T47D (cell line): ENCODE measurements at regions not wholly inside any gene's neighbourhood (a gene's known extent, or its start where the extent isn't known, plus 50 kb on each side); places are given as distances from the start of the nearest gene placed in this dataset.

ENCODE experiments used
- DNase-seq, 2 experiments: peaks; one replicate each; pipeline versions ENCODE4 v3.0.0 to v3.0.0-alpha.2; 2011 to 2012; ENCODE audit warnings: low read depth in 1 of 2, low spot score in 1 of 2
- JUND ChIP-seq: IDR thresholded peaks from 2 replicates; pipeline ENCODE4 v1.6.1; 2012; ENCODE audit warnings: low read depth
- in situ Hi-C: cut with HindIII; loops from 2 replicates; pipeline ENCODE4 v1.10.0; 2016; ENCODE audit warnings: low sequenced_read_pairs, low pct_unique_long_range_greater_than_20kb

DNA sequence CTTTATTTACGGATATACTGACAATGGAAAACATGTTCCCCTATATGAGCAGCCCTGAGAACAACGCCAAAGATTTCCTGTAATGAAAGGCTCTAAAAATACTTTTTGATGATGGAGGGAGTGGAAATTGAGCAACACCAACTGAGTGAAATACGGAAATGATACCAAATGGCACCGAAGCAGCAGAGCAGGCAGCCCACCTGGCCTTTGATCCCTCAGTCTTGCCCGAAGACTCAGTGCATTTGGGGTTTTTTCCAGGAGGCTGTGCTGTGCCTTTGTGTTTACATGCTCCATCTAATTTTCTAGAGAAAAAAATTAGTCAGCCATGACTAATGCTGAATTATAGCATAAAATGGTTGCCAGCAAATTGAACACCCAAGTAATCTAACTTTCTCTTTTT lies 169.9 kb upstream of the RBPJ start:
- in situ Hi-C loops, result no loop called here
- no peak for TF ChIP-seq JUND
- no peak for DNase-seq

DNA sequence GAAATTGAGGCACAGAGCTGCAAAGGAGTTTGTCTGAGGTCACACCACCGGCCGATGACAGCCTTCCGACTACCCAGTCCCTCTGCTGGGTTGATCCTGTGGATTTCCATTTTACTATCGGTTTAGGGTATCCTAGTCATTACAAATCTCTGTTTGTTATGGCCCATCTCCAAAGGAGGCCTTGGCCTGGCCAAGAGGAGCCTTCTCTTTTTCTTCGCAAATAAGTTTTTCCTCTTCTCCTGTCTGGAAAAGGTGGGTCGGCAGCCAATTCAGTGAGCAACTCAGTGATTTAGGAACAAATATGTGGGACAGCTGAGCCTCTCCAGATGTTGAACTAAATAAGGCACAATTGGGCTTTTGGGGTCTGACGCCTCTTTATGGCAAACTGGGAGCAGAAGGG lies 169.2 kb upstream of the RBPJ start:
- in situ Hi-C loops, result no loop called here

DNA sequence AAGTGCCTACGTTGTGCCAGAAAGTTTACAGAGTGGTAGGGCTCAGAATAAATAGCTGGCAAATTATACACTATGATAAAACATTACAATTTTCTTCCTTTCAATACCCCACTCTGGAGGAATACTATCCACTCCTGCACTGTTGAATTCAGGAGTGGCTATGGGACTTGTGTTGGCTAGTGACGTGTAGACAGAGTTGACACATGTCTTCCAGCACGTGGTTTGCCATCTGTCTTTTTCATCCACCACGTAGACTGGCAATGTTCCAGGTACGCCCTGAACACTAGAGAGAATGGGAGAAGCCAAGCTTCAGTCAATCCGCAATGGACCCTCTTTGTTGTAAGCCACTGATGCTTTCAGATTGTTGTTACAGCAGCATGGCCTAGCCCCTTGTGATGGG lies 168.8 kb upstream of the RBPJ start:
- in situ Hi-C loops, result no loop called here
- no peak for DNase-seq
- no peak for TF ChIP-seq JUND

More for the DNA sequence above, 169.2 kb upstream of the RBPJ start:
- DNase-seq, result no peak
- no peak for TF ChIP-seq JUND

DNA sequence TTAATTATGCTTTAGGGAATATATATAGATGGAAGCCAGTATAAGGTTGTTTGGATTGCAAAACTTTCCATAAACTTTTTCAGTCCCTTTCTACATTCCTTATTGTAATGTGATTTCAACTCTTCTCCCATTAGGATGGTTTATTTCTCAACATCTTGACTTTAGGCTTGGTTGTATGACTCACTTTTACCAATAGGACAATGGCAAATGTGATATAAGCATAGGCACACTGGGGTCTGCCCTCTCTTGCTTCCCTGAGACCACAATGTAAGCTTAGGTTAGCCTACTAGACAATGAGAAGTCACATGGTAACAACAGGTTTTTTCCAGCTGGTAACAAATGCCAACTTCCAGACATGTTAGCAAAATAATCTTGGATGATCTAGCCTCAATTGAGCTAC lies 163.3 kb upstream of the RBPJ start:
- DNase-seq, result no peak
- TF ChIP-seq JUND, result no peak
- in situ Hi-C loops, result no loop called here

DNA sequence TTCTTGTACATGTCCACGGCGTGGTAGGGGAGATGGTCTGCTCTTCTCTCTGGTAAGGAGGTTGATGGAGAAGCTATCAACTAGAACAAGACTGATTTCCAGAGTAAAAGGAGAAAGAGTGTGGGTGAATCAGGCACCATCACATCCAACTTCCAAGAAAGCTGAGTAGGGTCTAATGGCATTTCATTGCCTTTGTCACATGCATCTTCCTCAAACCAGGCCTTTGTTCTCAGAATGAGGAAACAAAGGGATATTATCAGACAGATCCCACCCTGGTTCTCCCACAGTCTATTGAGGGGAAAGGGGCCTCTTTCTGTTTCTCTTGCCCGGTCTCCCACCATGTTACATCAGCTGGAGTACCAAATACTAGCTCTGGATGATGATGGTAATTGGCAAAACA lies 160.2 kb upstream of the RBPJ start:
- TF ChIP-seq JUND, result no peak
- no peak for DNase-seq
- in situ Hi-C loops, result no loop called here

DNA sequence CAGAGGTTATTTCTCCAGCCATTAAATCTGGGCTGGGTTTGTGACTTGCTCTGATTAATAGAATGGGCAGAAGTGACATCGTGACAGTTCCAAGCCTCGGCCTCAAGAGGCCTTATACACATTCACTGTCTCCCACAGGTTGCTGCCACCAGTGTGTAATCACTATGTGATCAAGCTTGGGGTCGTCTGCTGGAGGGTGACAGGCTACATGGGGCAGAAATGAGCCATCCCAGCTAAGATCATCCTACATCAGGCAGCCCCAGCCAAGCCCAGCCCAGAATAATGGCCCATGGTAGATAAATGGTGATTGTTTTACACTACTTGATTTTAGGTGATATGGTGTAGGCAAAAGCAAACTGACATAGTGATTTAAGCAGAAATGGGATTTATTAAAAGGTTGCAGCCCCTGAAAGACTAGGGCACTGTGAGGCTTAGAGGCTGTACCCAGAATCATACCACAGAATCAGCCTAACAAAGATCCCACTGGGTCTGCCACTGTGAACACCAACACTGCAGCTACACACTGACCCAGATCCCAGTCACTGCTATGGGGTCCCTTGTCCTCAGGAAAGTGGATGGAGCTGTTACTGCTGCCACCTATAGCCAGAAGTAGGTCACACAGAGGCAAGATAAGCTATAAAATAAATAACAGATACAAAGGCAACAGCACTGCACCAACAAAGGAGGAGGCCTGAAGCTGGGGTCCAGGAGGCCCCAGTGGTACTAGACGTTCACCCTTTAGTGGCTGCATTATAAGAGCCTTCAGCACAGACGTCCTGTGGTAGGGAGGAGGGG lies 159.6 kb upstream of the RBPJ start:
- DNase-seq, result no peak
- no peak for TF ChIP-seq JUND
- in situ Hi-C loops, result no loop called here

DNA sequence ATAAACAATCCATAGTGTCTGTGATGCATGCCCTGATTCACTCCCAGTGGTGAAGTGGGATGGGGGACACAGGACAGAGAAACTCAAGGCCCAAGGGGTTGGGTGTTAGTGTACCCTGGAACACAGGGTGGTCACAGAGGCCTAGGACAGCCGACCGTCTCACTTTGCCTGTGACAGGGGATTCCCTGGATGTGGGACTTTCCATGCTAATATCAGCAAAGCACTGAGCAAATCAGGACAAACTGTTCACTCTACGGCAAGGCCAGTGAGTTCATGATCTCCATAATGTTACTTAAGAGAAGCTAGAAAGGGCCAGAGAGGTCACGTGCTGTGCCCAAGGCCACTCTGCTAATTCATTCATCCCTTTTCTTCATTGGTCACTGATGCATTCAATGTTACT lies 158.7 kb upstream of the RBPJ start:
- in situ Hi-C loops, result no loop called here
- no peak for DNase-seq
- TF ChIP-seq JUND, result no peak

DNA sequence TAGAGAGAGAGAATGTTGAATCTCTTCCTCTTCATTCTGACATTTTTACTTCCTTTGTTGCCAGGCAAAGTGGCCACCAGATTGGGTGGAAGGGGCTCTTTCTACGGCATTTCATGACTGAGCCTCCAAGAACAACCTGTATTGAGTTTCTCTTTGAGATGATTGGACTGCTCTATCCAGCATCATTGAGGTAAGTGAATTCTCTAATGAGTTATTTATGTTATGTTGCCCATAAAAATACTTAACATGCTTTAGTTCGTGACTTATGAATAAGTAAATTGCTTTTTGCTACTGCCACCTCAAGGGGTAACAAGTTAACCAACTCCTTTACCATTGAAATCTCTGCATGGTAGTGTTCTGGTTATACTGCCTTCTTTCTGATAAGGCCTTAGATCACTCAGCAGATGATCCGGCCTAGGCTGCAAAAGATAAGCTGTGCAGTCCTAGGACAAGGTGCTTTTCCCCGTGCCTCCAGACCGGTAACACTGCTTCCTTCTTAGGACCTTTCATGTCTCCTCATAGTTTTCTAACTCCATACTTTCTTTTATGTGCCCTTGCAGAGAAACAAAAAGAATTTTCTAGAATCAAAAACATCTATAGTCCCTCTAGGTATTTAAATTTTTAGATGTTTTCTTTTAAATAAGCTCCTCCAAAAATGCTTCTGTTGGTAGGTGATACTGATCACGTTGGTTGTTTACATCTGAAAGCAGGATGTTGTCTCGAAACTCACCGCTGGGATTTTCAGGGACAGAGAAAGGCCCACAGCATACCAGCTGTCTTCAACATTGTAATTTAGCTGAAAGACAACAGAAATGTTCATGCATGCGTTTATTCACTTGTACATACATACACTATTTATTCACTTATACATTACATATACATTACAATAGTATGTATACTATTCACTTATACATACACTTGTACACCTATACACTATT lies 157.1 kb upstream of the RBPJ start:
- no peak for TF ChIP-seq JUND
- in situ Hi-C loops, result no loop called here
- no peak for DNase-seq

DNA sequence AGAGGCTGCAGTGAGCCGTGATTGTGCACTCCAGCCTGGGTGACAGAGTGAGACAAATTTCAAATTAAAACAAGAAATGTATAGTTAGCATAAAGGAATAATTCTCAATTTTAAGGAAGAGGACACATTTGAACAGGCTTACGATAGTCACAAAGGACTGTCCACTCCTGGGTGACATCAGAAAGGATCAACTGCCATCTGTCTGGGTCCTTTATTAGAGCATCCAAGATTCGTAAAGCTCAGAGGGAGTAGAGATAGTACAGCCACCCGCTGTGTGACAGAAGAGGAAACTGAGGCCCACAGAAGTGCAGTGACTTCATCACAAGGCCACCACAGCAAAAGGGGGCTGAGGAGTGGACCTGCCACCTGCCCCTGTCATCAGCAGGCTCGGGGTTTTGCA lies 149.3 kb upstream of the RBPJ start:
- DNase-seq, result no peak
- no peak for TF ChIP-seq JUND
- in situ Hi-C loops, result no loop called here

DNA sequence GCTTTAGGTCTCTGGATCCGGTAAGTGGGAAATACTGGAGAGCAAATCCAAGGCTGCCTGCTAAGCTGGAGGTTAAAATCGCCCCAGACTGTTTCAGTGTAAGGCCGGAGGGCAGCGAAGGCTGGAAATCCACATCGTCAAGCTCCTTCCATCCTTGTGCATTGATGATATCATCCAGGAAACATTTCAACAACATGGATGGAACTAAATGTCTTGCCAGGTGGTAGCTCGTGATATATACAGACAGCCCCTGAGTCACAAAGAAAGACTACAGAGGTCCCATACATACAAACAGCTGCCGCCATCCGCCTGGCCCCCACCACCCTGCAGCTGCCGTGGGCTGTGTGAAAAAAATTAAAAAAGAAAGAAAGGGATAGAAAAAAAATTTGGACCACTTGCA lies 148.9 kb upstream of the RBPJ start:
- in situ Hi-C loops, result no loop called here
- no peak for TF ChIP-seq JUND

DNA sequence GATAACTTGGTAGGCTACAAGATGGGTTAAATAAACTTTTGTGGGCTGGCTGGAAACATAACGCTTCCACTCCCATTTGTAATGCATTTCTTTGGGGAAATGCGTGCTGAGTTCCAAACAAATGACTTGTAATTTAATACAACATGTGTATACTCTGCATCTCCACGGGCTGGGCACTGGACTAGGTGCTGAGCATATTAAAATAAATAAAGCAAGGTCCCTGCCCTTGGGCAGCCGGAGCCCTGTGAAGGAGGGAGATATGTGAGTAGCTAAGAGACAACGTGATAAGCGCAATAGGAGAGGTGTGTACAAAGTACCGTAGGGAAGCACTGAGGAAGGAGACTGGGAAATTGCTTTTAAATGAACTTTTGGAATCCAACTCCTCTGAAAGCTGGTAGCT lies 147.2 kb upstream of the RBPJ start:
- no peak for DNase-seq
- TF ChIP-seq JUND, result no peak
- in situ Hi-C loops, result no loop called here

More for the DNA sequence above, 148.9 kb upstream of the RBPJ start:
- no peak for DNase-seq

DNA sequence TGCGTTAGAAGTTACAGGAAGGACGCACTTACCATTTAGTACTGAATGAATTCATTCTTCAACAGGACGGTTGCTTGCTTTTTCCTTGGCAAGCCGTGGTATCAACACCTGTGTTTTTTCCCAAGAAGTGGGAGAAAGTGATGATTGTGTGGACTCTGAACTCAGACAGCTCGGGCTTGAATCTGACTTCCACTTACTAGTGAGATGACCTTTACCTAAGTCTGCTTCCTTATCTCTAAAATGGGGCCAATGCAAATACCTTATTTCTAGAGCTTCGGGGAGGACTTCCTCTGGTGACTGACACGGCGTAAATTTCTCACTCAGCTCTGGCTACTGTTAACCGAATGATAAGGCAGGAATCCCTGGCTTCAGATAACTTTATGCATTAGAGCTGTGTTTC lies 146.8 kb upstream of the RBPJ start:
- in situ Hi-C loops, result no loop called here
- DNase-seq, result no peak
- TF ChIP-seq JUND, result no peak

DNA sequence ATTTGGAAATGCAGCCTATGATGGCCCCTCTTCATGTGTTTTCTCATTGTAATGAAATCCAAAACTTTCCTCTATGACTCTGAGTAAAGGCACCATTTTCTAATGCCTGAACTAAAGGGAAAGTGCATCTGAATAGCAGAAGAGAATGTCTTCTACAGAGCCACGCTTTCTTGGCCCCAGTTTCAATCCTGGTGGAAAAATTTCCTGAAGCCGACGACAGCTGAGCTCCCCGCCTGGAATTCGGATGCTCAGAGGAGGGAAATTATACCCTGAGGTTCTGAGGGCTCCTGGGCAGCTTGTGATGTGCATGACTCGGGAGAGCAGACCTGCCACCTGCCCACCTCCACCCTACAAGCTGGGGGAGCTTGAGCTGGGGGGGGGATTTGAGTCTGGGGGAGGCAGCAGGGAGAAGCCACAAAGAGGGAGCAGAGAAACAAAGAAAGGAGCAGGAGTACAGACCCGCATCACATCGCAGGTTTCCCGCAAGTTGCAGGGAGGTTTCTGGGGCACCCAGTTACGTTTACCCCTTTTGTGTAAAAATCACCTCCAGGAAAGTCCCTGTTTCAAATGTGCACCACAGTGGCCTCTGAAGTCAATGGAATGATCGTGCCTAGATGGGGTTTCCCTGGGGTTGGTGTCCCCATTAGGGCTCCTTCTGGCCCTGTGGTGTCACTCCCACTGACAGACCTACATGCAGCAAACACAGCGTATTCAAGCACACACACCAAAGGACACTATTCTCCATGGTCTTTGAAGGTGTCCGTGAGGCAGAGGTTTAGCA lies 145.6 kb upstream of the RBPJ start:
- no peak for TF ChIP-seq JUND
- in situ Hi-C loops, result no loop called here
- no peak for DNase-seq
